ENCODE measurements at regions not wholly inside any gene's neighbourhood (a gene's known extent, or its start where the extent isn't known, plus 50 kb on each side); places are given as distances from the start of the nearest gene placed in this dataset.
"Not testable (repeated sequence)": the region's sequence is repeated elsewhere in the genome, so short reads cannot be mapped to it uniquely, and the experiment has no call there.

GRCh38 chr4:171242831-171243230 is 570.4 kb upstream of the GALNTL6 start:
- DNase-seq: no peak
- Histone ChIP-seq H3K27me3 (no peaks in the 10 kb centered on the region), H3K4me1 (no peaks in the 10 kb centered on the region), H3K4me3 (no peak overlapping the region), H3K36me3 (no peaks in the 10 kb centered on the region), H3K9me3 (no peaks in the 10 kb centered on the region), H3K27ac (no peak overlapping the region)
- intact Hi-C loops (cut with DNase I; ENCODE audit: low total_unique reads): no loop called here
- 81 to 86% (median 83%) methylated on average over 2 of the region's 2 CpGs for WGBS, 5 donors
- no peak for TF ChIP-seq POLR2A (IDR thresholded peaks at IDR 0.05)
- TF ChIP-seq CTCF (IDR thresholded peaks at IDR 0.05): no peak
- no peak for TF ChIP-seq POLR2AphosphoS5 (IDR thresholded peaks at IDR 0.05)
- no peak for TF ChIP-seq EP300 (IDR thresholded peaks at IDR 0.05)

DNA sequence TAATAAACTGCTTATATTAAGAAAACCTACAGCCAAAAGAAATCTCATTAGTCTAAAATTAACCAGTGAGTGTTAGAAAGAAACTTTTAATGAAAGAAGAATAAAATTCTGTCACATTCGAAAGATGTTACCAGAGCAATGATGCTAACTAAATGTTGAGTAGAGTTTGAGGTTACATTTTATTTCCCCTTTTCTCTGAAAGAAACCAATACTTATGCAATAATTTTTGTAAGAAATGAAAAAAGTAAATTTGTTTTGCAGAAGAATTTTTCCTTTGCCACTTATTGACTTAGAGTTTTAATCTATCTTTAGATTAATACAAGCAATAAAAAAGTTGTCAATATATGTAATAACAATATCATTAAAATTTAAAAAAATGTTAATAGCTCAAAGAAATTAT is 574.0 kb upstream of the GALNTL6 start:
- H3K9me3 ChIP-seq: no peaks in the 10 kb centered on the region
- H3K4me3 ChIP-seq: no peak overlapping the region
- TF ChIP-seq POLR2AphosphoS5 (IDR thresholded peaks at IDR 0.05) (no peak), EP300 (IDR thresholded peaks at IDR 0.05) (no peak), CTCF (IDR thresholded peaks at IDR 0.05) (no peak), POLR2A (IDR thresholded peaks at IDR 0.05) (no peak)
- no peaks in the 10 kb centered on the region for H3K36me3 ChIP-seq
- intact Hi-C loops (cut with DNase I; ENCODE audit: low total_unique reads): no loop called here
- no peak for DNase-seq
- H3K4me1 ChIP-seq: no peaks in the 10 kb centered on the region
- H3K27ac ChIP-seq: no peak overlapping the region
- WGBS, 5 donors: 59 to 86% (median 67%) methylated on average over 1 of the region's 1 CpG
- no peaks in the 10 kb centered on the region for H3K27me3 ChIP-seq

- H3K36me3 ChIP-seq: no peaks in the 10 kb centered on the region
- 78 to 88% (median 82%) methylated on average over 3 of the region's 3 CpGs for WGBS, 5 donors
- H3K4me3 ChIP-seq: no peak overlapping the region
- no peak overlapping the region for H3K27ac ChIP-seq
- intact Hi-C loops (cut with DNase I; ENCODE audit: low total_unique reads): no loop called here
- H3K9me3 ChIP-seq: no peaks in the 10 kb centered on the region
- no peak for TF ChIP-seq POLR2A (IDR thresholded peaks at IDR 0.05)
- DNase-seq: no peak
- H3K27me3 ChIP-seq: no peaks in the 10 kb centered on the region
- H3K4me1 ChIP-seq: no peaks in the 10 kb centered on the region
These were observed 577.7 kb upstream of the GALNTL6 start for GRCh38 chr4:171235521-171235920.

DNA sequence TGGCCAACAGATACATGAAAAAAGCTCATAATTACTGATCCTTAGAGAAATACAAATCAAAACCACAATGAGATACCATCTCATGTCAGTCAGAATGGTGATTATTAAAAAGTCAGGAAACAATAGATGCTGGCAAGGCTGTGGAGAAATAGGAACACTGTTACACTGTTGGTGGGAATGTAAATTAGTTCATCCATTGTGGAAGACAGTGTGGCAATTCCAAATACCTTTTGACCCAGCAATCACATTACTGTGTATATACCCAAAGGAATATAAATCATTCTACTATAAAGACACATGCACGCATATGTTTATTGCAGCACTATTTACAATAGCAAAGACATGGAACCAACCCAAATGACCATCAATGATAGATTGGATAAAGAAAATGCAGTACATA is 583.9 kb upstream of the GALNTL6 start:
- H3K27ac ChIP-seq; H3K36me3 ChIP-seq; H3K9me3 ChIP-seq; DNase-seq; intact Hi-C loops (cut with DNase I; ENCODE audit: low total_unique reads); H3K4me1 ChIP-seq; H3K4me3 ChIP-seq; H3K27me3 ChIP-seq: not testable (repeated sequence)
- WGBS, 5 donors: 53 to 86% (median 80%) methylated on average over 1 of the region's 1 CpG

GRCh38 chr4:171221181-171221580 is 592.0 kb upstream of the GALNTL6 start:
- Histone ChIP-seq H3K27ac (no peak overlapping the region), H3K4me1 (no peaks in the 10 kb centered on the region), H3K36me3 (no peaks in the 10 kb centered on the region), H3K27me3 (no peaks in the 10 kb centered on the region), H3K9me3 (no peaks in the 10 kb centered on the region), H3K4me3 (no peak overlapping the region)
- intact Hi-C loops (cut with DNase I; ENCODE audit: low total_unique reads): no loop called here
- TF ChIP-seq POLR2A (IDR thresholded peaks at IDR 0.05) (no peak), POLR2AphosphoS5 (IDR thresholded peaks at IDR 0.05) (no peak), CTCF (IDR thresholded peaks at IDR 0.05) (no peak), EP300 (IDR thresholded peaks at IDR 0.05) (no peak)
- 59 to 74% (median 64%) methylated on average over 6 to 7 of the region's 7 CpGs for WGBS, 5 donors
- no peak for DNase-seq

- no peaks in the 10 kb centered on the region for H3K27me3 ChIP-seq
- H3K9me3 ChIP-seq: no peaks in the 10 kb centered on the region
- TF ChIP-seq POLR2A (IDR thresholded peaks at IDR 0.05) (no peak), POLR2AphosphoS5 (IDR thresholded peaks at IDR 0.05) (no peak), CTCF (IDR thresholded peaks at IDR 0.05) (no peak)
- no peak overlapping the region for H3K27ac ChIP-seq
- intact Hi-C loops (cut with DNase I; ENCODE audit: low total_unique reads): no loop called here
- no peaks in the 10 kb centered on the region for H3K4me1 ChIP-seq
- H3K36me3 ChIP-seq: no peaks in the 10 kb centered on the region
- no peak overlapping the region for H3K4me3 ChIP-seq
- DNase-seq: no peak
- WGBS, 5 donors: 54 to 62% (median 56%) methylated on average over 2 of the region's 2 CpGs
These were observed 609.8 kb upstream of the GALNTL6 start for GRCh38 chr4:171203425-171203824.
